IPS-20b (cell line): ENCODE measurements at regions not wholly inside any gene's neighbourhood (a gene's known extent, or its start where the extent isn't known, plus 50 kb on each side); places are given as distances from the start of the nearest gene placed in this dataset.

Experiments used
- H3K27ac ChIP-seq: one replicate; pipeline ENCODE4 v1.5.1; 2013; ENCODE audit warnings: low read length
- H3K27me3 ChIP-seq: 2 replicates; pipeline ENCODE4 v1.6.1; 2013; ENCODE audit warnings: mild to moderate bottlenecking, low read length, inconsistent platforms; ENCODE audit not compliant: insufficient read depth
- H3K36me3 ChIP-seq: 2 replicates; pipeline ENCODE4 v1.6.1; 2013; ENCODE audit warnings: low read depth, mild to moderate bottlenecking, inconsistent platforms, low read length, moderate library complexity; ENCODE audit not compliant: insufficient read depth
- H3K4me1 ChIP-seq: 2 replicates; pipeline ENCODE4 v1.6.1; 2013; ENCODE audit warnings: mild to moderate bottlenecking, control low read depth, inconsistent platforms, low read length, moderate library complexity; ENCODE audit not compliant: insufficient read depth
- H3K4me3 ChIP-seq: 2 replicates; pipeline ENCODE4 v1.5.1; 2013; ENCODE audit warnings: mild to moderate bottlenecking, low read length, inconsistent platforms
- H3K9ac ChIP-seq: 2 replicates; pipeline ENCODE4 v1.6.1; 2013; ENCODE audit warnings: low read depth, mild to moderate bottlenecking, inconsistent platforms, low read length, moderate library complexity
- H3K9me3 ChIP-seq: 2 replicates; pipeline ENCODE4 v1.6.1; 2013; ENCODE audit warnings: mild to moderate bottlenecking, low read depth, low read length, inconsistent platforms; ENCODE audit not compliant: insufficient read depth

- H3K4me1 ChIP-seq: peaks cover 10% of the 10 kb centered on the region
- no peaks in the 10 kb centered on the region for H3K36me3 ChIP-seq
- no peak overlapping the region for H3K9ac ChIP-seq
- no peaks in the 10 kb centered on the region for H3K27me3 ChIP-seq
- H3K9me3 ChIP-seq: 0 out of 2 replicates have a peak, but pooled peaks cover 5% of the 10 kb centered on the region
- no peak overlapping the region for H3K4me3 ChIP-seq
- no peak overlapping the region for H3K27ac ChIP-seq
Observed at GRCh38 chr2:43087413-43087812, 139.0 kb downstream of the ZFP36L2 start.

DNA sequence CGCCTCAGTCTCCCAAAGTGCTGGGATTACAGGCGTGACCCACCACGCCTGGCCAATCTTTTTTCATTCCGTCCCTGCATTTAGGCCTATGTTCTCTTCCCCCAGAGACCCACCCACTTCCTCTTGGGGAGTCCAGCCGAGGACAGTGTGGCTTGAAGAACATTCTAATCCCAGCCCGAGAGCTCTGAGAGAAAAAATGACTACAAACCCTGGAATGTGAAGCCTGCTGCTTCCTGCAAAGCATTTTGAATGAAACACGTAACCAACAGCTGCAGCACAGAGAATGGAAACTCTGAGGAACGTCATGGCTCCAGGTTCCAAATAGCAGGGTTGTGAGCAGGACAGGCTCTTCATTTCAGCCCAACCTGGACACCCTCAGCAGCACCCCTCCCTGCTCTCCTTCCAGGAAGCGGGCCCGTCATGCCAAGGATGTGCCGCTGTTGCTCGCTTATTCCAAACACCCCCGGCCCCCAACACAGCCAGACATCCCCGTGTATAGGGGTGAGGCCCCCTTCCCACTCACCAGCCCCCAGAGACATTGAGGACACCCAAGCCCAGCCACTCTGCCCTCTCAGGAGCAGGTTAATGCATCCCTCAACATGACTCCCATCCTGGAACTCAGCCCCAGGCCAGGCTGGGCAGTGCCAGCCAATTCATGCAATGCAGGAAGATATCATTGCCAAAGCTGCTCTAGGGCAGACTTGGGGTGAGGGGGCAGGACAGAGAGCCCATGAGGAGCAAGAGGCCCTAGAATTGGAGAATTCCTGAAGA is 139.8 kb downstream of the ZFP36L2 start:
- no peak overlapping the region for H3K4me3 ChIP-seq
- H3K27ac ChIP-seq: no peak overlapping the region
- no peaks in the 10 kb centered on the region for H3K27me3 ChIP-seq
- no peaks in the 10 kb centered on the region for H3K36me3 ChIP-seq
- H3K4me1 ChIP-seq: peaks cover 10% of the 10 kb centered on the region
- no peak overlapping the region for H3K9ac ChIP-seq
- H3K9me3 ChIP-seq: 0 out of 2 replicates have a peak, but pooled peaks cover 5% of the 10 kb centered on the region

DNA sequence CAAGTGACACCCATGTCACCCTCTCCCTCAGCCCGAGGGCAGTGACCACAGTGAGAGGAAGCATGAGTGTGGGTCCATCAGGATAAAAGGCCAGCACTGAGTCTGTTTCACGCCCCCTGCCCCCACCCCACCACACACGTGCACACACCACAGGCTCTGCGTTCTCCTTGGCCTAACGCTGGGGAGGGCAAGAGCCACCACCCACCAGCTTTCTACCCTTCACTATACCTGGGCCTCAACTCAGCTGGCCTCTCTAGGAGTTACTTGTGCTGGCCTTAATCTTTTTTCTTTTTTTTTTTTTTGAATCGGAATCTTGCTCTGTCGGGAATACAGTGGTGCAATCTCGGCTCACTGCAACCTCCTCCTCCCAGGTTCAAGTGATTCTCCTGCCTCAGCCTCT is 140.5 kb downstream of the ZFP36L2 start:
- Histone ChIP-seq H3K9me3 (0 out of 2 replicates have a peak, but pooled peaks cover 5% of the 10 kb centered on the region), H3K9ac (no peak overlapping the region), H3K4me1 (peaks cover 10% of the 10 kb centered on the region), H3K27ac (no peak overlapping the region), H3K27me3 (no peaks in the 10 kb centered on the region), H3K4me3 (no peak overlapping the region), H3K36me3 (no peaks in the 10 kb centered on the region)

- no peak overlapping the region for H3K27ac ChIP-seq
- no peaks in the 10 kb centered on the region for H3K36me3 ChIP-seq
- peaks cover 10% of the 10 kb centered on the region for H3K4me1 ChIP-seq
- 0 out of 2 replicates have a peak, but pooled peaks cover 2% of the 10 kb centered on the region for H3K9me3 ChIP-seq
- H3K27me3 ChIP-seq: no peaks in the 10 kb centered on the region
- H3K4me3 ChIP-seq: no peak overlapping the region
- no peak overlapping the region for H3K9ac ChIP-seq
Observed at GRCh38 chr2:43085505-43085904, 140.9 kb downstream of the ZFP36L2 start.

- no peaks in the 10 kb centered on the region for H3K9me3 ChIP-seq
- H3K4me3 ChIP-seq: no peak overlapping the region
- peaks cover 10% of the 10 kb centered on the region for H3K4me1 ChIP-seq
- H3K36me3 ChIP-seq: no peaks in the 10 kb centered on the region
- no peak overlapping the region for H3K9ac ChIP-seq
- no peaks in the 10 kb centered on the region for H3K27me3 ChIP-seq
- H3K27ac ChIP-seq: no peak overlapping the region
Observed at GRCh38 chr2:43084699-43085091, 141.7 kb downstream of the ZFP36L2 start.

- Histone ChIP-seq H3K36me3 (no peaks in the 10 kb centered on the region), H3K4me3 (no peak overlapping the region), H3K4me1 (peaks cover 10% of the 10 kb centered on the region), H3K27ac (no peak overlapping the region), H3K9ac (no peak overlapping the region), H3K9me3 (no peaks in the 10 kb centered on the region), H3K27me3 (no peaks in the 10 kb centered on the region)
Observed at GRCh38 chr2:43083710-43084698, 142.4 kb downstream of the ZFP36L2 start.

DNA sequence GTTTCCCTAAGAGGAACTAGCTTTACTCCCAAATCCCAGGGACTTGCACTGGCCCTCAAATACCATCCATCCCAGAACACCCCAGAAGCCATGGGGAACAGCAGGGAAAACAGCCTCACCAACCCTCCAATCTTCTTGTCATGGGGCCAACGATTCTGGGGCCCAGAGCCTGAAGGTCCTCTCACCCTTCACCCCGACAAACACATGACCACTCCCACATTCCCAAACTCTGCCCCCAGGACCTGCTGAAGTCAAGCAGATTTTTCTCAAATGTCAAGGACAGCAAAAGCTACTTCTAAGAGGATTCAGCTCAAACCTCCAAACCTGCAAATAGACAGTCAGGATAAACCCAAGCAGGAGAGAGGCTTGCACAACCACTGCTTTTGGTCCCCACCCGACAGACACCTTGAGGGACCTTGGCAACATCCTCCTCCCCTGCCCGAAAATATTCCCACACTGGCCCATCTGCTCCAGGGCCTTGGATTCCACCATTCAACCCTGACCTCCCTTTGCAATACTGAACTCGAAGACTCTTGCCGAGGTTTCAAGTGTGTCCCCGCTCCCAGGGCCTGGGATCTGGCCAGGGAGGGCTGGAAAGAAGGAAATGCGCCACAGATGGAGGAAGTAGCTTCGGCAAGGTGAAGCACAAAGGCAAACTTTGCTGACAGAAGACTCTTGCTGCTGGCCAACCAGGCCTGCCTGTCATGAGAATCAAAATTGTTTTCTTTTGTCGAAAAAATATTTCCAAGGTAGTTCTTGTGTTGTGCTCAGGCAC is 143.3 kb downstream of the ZFP36L2 start:
- Histone ChIP-seq H3K4me1 (peaks cover 10% of the 10 kb centered on the region), H3K4me3 (no peak overlapping the region)

GRCh38 chr2:43082111-43082894 is 144.1 kb downstream of the ZFP36L2 start:
- peaks cover 10% of the 10 kb centered on the region for H3K4me1 ChIP-seq
- no peak overlapping the region for H3K27ac ChIP-seq
- H3K9me3 ChIP-seq: no peaks in the 10 kb centered on the region
- H3K27me3 ChIP-seq: no peaks in the 10 kb centered on the region
- H3K4me3 ChIP-seq: no peak overlapping the region
- no peaks in the 10 kb centered on the region for H3K36me3 ChIP-seq
- H3K9ac ChIP-seq: no peak overlapping the region

More for the DNA sequence above, 143.3 kb downstream of the ZFP36L2 start:
- Histone ChIP-seq H3K36me3 (no peaks in the 10 kb centered on the region), H3K9ac (no peak overlapping the region), H3K9me3 (no peaks in the 10 kb centered on the region), H3K27ac (no peak overlapping the region), H3K27me3 (no peaks in the 10 kb centered on the region)

DNA sequence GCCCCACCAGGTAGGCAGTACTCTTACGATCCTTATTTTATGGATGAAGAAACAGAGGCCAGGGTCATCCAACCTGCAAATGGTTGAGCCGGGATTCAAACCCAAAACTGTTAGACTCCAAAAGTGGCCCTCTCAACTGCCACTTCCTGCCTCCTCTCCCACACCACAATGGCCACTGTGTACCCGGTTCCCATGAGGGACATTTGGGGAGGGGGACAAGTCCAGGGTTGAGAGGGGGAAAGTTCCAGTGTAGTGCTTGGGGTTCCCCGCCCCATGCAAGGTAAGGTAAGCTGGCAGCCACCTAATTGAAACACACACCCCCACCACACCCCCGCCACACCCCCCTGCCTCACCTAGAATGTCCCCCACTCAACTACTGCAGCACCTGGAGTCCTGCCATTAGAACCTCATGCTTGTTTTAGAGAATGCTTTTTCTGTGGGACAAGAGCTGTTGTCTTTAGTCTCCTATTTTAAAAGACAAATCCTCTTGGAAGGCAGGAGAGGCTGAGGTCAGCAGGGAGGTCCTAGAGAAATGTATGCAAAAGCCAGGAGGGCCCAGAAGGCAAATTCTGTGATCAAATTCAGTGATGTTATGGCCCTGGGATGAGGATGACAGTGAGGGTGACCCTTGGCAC is 145.2 kb downstream of the ZFP36L2 start:
- H3K4me1 ChIP-seq: peaks cover 10% of the 10 kb centered on the region
- no peaks in the 10 kb centered on the region for H3K36me3 ChIP-seq
- no peak overlapping the region for H3K4me3 ChIP-seq
- H3K27me3 ChIP-seq: no peaks in the 10 kb centered on the region
- no peaks in the 10 kb centered on the region for H3K9me3 ChIP-seq
- H3K27ac ChIP-seq: no peak overlapping the region
- no peak overlapping the region for H3K9ac ChIP-seq

DNA sequence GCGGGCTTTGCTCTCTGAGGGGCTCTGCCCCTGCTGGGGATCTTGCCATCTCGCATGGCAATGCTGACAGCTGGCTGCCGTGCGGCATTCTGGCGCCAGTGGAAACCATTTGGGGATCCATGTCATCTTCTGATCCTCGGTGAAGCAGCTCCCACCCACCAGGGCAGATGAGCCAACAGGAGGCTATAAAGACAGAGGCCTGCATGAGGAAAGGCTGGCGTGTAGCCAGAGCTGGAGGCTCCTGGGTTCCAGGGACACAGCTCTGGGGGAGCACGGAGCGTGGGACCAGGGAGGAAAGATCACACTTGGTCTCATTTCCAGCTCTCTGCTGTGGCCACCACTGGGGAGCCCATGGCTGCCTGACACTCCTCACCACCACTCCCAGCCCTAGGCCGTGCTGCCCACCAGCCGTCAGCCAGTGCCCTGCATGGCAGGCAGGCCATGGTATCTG is 145.8 kb downstream of the ZFP36L2 start:
- H3K4me1 ChIP-seq: peaks cover 10% of the 10 kb centered on the region
- no peaks in the 10 kb centered on the region for H3K36me3 ChIP-seq
- no peaks in the 10 kb centered on the region for H3K27me3 ChIP-seq
- no peaks in the 10 kb centered on the region for H3K9me3 ChIP-seq
- H3K9ac ChIP-seq: no peak overlapping the region
- no peak overlapping the region for H3K4me3 ChIP-seq
- no peak overlapping the region for H3K27ac ChIP-seq
